Activated gamma-delta T cell (primary cell): ENCODE measurements at regions not wholly inside any gene's neighbourhood (a gene's known extent, or its start where the extent isn't known, plus 50 kb on each side); places are given as distances from the start of the nearest gene placed in this dataset.
"Not testable (repeated sequence)": the region's sequence is repeated elsewhere in the genome, so short reads cannot be mapped to it uniquely, and the experiment has no call there.

ENCODE experiments used
- DNase-seq: peaks from one replicate; lab custom pipeline; 2025; lab: John Stamatoyannopoulos, UW

DNA sequence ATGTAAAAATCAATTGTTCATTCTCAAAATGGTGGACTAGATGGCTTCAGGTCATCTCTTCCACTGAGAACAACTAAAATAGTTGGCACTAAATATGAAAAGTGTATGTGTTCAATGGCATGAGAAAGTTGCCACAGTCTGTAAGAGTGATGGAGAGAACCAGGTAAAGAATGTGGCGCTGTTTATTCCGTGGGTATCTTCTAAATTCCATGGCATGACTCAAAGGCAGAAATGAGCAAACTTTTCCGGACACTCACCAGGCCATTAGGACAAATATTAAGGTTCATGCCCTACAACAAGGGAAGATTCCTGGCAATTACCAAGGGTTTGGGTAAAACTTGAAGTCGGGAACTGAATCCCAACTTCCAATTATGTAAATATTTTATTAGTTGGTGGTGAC, 825.4 kb upstream of the CDH6 start:
- DNase-seq = no peak

DNA sequence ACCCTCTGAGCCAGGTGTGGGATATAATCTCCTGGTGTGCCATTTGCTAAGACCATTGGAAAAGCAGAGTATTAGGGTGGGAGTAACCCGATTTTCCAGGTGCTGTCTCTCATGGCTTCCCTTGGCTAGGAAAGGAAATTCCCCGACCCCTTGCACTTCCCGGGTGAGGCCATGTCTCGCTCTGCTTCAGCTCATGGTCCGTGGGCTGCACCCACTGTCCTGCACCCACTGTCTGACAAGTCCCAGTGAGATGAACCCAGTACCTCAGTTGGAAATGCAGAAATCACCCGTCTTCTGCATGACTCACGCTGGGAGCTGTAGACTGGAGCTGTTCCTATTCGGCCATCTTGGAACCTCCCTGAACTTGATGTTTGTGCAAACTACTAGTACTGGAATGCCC, 828.5 kb upstream of the CDH6 start:
- DNase-seq = not testable (repeated sequence)

DNA sequence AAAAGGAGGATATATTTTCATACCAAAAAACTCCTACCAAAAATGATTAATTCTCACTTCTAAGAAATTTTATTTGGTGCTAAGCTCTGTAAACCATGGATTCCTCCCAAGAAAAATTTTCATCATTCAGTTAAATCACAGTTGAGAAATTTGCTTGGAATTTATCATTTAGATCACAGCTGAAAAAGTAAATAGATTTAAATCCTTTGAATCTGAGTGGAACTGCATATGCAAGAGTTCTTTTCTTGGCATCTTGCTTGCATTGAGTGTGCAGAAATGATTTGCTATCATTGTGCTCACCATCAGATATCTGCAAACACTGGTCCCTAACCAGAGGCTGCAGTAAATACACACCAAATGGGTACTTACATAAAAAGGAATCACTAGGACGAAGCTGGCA, 836.1 kb upstream of the CDH6 start:
- no peak for DNase-seq

DNA sequence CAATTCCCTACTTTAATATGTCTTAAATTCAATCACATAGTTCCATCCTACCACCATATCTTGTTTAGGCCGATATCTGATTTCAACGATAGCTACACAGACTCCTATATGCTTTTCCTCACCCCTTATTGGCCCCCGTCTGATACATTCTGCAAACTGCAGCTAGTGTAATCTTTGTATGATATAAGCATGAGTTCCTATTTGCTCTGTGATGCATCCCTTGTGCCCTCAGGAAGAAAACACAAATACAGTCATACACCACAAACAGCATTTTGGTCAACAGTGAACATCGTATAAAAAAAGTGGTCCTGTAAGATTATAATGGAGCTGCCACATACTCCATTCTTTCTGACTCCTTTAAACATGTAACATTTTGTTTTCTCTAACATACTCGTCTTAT, 837.8 kb upstream of the CDH6 start:
- no peak for DNase-seq

DNA sequence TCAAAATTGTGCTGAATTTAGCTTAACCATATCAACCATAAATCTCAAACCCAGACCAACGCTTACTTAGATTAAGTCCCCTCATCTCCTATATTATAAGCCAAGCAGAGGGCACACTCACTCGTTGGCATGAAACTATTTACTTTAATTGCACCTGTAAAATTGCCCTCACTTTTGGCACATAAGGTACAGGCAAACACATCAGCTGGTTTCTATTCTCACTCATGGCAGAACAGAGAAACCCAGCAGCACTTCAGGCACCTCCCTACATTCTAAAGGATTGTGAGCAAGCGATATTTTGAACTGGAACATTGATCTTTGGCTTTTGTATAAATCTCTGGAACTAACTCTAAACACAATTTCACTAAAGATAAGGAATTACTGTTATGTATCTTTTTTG, 845.6 kb upstream of the CDH6 start:
- DNase-seq = no peak

DNA sequence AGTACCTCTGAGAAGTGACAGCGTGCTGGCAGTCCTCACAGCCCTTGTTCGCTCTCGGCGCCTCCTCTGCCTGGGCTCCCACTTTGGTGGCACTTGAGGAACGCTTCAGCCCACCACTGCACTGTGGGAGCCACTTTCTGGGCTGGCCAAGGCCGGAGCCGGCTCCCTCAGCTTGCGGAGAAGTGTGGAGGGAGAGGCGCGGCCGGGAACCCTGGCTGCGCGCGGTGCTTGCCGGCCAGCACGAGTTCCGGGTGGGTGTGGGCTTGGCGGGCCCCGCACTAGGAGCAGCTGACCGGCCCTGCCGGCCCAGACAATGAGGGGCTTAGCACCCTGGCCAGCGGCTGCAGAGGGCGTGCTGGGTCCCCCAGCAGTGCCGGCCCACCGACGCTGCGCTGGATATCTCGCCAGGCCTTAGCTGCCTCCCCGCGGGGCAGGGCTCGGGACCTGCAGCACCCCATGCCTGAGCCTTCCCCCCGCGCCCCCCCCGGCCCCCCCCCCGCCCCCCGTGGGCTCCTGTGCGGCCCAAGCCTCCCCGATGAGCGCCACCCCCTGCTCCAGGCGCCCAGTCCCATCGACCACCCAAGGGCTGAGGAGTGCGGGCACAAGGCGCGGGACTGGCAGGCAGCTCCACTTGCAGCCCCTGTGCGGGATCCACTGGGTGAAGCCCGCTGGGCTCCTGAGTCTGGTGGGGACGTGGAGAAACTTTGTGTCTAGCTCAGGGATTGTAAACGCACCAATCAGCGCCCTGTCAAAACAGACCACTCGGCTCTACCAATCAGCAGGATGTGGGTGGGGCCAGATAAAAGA, 847.7 kb upstream of the CDH6 start:
- DNase-seq = peak; percentile 7

DNA sequence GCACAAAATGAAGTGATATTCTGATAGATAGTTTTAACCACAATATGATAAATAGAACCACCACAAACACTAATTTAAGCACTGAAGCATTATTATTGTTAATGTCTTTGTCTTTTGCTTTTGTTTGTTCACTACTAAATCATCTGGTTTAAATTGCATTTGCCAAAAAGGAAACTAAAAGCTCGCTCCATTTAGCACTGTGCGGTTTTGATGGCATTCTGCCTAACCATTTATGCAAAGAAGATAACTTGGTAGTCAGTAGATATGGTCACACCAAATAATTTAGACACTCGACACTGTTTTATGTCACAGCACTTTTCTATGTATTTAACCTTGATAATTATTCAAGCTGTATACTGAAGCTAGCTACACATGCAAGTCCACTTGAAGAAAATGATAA, 849.8 kb upstream of the CDH6 start:
- no peak for DNase-seq

DNA sequence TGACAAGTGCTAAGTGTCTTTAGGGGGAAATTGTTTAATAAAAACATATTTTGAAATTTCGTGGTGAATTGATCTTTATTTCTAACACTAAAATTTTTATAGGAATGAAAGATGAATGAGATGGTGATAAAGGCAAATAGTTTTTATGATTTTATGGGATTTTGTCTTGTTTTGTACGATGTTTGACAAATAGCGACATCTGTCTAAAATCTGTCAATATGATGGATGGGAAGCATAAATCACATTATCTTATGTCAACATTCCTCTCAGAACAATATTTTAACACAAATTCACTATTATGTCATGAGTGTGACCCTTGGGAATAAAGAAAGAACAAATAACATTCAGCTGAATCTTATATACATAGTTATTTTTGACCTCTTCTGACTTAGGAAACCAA, 852.0 kb upstream of the CDH6 start:
- DNase-seq = no peak

DNA sequence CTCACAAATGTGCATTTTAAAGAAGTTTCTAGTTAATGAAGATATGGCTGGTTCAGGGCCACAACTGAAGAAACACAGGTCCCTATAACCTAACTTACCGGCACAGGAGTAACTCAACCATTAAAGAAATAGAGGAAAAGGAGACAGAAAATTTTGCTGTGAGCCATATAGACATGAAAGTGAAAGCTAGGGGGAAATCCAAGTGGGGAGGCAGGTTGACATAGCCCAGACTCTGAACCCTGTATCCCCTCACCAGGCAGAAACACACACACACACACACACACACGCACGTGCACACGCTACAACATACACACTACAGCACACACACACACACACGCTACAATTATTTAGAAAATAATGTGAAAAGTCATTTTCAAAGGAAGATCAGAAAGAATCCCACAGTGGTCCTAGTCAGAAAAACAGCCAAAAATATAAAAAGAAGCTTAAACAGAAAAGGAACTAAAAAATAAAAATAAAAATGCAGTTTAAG, 856.4 kb upstream of the CDH6 start:
- DNase-seq = no peak

DNA sequence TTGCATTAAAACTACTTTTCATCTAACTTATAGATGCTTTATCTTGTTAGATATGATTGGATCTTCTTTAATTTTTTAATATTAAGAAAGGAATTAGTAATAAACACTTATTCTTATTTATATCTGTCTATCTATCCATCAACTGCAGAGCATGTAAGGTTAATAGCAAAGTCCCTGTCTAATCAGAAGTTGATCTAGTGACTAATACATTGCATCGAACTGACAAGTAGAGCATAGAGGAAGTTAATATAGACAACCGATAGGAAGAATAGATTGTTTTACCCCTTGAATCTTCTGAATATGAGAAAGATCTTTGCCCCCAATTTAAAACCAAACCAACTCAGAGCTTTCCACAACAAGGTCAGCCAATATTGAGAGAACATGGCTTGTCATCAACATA, 862.0 kb upstream of the CDH6 start:
- no peak for DNase-seq

DNA sequence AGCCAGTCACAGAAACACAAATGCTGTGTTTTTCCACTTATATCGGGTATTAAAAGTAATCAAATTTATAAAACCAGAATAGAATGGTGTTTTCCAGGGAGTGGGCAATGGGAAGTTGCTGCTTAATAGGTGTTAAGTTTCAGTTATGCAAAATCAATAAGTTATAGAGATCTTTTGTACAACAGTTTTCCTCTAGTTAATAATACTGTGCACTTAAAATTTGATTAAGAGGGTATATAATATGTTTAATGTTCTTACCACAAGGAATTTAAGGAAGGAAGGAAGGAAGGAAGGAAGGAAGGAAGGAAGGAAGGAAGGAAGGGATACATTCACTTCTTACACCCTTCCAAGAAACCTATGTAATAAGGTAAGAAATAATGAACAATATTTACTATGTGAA, 867.7 kb upstream of the CDH6 start:
- DNase-seq = no peak

DNA sequence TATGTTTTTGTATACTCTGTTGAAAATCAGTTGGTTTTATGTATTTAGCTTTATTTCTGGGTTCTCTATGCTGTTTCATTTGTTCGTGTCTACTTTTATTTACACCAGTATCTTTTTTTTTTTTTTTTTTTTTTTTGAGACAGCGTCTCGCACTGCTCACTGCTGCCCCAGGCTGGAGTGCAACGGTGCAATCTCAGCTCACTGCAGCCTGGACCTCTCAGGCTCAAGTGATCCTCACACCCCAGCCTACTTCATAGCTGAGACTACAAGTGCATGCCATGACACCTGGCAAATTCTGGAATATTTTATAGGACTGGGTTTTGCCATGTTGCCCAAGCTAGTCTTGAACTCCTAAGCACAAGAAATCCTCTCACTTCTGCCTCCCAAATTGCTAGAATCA, 869.4 kb upstream of the CDH6 start:
- DNase-seq = no peak

DNA sequence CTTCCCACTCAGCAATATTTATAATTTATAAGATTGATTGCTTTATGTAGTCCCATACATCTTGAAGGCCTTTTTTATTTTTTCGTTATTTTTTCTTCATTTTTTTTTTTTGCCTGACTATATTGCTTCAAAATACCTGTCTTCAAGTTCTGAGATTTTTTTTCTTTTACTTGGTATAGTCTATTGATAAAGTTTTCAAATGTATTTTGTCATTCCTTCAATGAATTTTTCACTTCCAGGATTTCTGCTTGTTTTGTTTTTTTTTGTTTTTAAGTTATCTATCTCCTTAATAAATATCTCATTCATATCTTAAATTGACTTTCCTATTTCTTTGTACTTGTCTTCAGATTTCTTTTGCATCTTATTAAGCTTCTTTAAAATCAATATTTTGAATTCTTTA, 905.6 kb upstream of the CDH6 start:
- DNase-seq = no peak

DNA sequence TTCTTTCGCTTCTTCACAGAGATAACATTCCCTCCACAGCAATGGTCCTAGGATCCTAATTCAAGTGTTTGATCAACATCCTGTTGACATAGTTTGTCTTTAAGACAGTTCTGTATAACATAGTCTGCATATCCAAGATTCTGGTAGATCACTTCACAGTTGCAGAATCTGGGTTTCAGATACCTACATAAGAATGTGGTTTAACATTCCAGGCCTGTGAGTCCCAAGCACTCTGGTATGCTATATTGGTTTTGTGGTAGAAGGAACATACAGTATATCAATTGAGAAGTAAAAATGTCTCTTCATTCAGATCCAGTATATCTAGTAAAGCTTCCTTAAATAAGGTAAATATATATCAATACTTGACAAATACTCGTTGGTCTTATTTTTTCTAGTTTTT, 914.2 kb upstream of the CDH6 start:
- DNase-seq = no peak

DNA sequence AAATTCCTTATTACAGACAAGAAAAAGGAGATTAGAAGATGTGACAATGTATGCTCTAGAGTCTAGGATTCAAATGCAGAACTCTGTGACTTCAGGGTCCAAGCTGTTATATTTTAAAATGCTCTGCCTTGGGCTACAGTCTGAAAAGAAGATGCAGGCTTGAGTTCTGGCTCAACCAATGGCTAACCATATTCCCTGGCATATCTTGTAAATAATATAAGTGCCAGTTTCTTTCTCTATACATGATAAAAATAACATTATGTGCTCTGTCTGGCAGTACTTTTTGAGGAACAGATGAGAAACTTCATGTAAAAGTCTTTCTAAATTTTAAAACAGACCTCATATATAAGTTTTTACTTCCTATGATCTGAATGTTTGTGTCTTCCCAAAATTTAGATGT, 926.5 kb upstream of the CDH6 start:
- DNase-seq = no peak

DNA sequence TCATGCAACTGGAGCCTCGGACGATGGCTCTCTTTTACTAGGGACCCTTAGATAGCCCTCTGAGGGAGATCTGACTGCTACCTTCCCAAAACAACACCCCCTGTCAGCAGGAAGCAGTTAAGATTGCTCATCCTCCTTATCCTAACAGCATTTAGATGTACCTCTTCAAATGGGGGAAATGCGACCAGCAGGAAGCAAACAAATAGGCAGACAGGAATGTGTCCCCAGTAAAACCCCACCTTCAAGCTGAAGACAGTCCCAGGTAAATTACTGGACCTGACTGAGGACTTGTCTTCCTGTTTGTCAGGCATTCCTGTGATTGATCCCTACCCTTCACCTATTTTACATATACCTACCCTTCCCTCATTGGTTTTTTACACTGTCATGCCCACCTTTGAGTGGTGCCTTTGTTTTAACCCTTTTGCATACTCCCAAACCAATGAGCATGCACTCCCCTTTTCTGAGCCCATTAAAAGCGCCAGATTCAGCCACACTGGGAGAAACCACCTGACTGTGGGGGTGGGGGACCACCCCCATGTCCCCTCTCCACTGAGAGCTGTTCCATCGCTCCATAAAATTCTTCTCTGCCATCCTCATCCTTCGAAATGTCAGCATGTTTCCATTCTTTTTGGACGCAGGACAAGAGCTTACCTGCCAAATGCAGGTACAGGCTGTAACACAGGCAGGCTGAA, 954.0 kb upstream of the CDH6 start:
- no peak for DNase-seq

DNA sequence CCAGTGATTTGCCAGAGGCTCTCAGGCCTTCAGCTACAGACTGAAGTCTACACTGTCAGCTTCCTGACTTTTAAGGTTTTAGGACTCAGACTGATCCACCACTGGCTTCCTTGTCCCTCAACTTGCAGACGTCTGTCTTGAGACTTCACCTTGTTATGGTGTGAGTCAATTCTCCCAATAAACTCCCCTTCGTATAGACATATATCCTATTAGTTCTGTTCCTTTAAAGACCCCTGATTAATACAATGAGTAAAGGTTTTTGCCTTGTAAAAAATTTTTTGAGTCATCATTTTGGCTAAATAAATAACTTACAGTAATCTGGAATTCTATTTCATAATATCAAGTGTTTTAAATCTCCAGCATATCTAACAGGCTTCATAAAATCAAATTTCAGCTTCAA, 956.3 kb upstream of the CDH6 start:
- DNase-seq = no peak

DNA sequence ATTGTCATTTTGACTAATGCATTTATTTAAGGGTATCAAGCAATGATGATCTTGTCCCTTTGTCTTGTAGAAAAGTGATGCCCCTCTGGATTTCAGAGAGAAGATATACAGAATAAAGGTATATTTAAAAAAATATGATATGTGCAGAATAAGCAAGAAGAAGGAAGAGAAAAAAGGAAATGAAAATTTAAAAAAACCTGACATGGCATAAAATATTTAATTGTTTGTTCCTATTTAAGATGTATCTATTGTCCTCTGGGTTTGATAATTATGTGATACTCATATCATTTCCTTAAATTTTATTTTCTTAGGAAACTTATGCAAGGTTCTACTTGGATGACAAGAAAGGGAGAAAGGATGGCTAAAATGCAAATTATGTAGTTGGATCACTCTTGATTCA, 983.7 kb upstream of the CDH6 start:
- no peak for DNase-seq

DNA sequence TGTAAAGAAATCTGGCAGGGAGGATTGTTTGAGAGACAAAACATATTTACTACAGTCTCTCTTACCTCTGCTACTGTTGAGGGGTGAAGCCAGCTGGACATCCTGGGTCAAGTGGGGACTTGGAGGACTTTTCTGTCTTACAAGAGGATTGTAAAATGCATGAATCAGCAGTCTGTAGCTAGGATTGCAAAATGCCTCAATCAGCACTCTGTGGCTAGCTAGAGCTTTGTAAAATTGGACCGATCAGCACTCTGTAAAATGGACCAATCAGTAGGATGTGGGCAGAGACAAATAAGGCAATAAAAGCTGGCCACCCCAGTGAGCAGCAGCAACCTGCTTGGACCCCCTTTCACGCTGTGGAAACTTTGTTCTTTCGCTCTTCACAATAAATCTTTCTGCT, 995.8 kb upstream of the CDH6 start:
- DNase-seq = no peak

DNA sequence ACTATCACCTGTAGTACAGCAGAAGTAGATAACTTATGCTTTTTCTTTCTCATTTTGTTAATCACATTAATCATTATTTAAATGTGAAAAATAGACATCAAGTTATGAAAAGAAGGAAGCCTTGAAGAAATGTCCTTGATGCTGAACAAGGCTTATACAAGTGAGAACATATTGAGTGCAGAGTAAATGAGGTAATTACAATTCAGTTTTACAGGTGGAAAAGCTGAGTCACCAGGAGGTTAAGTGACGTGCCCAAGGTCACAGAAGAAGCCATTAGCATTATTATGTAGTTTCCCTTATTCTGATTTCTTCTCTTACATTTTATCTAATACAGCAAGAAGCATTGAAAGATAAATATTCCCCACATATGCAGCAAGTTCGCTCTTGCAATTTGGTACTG, 998.5 kb upstream of the CDH6 start:
- no peak for DNase-seq

DNA sequence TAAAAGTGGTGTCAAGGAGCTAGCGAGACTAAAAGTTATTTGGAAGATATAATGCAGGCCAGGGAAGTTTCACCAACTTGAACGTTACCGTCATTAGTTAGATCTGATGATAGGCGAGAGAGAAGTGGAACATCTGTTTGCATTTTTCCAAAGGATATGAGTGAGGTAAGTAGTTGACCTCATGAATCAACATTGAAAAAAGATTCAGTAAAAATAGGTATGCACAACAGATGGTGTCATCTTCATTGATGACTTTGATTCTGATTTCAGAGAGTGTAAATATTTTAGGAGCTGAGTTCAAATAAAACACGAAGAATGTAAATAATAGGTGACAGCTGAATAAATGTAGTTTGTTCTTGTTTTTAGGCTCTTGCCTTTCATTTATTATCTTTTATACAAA, 998.9 kb upstream of the CDH6 start:
- no peak for DNase-seq

DNA sequence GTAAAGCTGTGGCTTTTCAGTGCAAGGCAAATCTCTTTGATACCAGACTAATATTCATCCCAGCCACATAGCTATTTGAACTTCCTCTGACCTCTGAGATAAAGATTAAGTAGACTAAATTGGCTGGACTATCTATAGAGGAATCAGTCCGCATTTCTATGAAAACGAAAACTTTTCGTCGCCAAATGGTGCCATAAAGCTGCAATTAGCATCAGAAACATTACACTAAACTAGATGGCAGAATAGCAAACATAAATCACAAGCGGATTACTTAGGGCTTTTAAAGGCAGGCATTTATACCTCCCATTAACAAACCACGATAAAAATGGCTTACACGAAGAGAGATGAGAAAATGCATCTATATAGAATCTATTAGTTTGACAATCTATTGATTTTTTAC, 1009.7 kb upstream of the CDH6 start:
- no peak for DNase-seq

DNA sequence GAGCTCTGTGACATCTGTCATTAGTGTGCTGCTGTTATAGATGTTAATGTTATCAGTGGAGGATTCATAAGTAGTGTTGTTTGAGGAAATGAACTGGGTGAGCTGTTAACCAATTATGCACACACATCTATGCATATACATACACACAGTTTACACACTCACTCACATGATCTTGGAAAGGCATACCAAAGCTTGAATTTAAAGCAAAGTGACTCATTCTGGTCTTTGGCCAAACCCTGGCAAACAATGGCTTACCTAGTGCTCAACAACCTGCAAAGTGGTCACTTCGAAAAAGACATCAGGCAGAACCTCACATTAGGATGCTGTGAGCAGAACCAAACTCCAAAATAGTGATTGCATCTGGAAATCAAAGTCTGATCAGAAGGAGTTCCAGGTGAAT, 1037.3 kb upstream of the CDH6 start:
- no peak for DNase-seq

DNA sequence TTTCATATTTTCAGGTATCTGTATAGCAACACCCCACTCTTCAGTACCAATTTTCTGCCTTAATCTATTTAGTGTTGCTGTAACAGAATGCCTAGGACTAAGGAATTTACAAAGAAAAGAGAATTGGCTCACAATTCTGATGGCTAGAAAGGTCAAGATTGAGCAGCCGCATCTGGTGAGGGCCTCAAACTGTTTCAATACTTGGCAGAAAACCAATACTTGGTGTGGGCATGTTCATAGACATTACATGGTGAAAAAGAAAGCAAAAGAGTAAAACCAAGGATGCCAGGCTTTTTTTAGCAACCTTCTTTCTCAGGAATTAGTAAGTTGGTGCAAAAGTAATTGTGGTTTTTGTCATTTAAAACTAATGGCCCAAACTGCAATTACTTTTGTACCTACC, 1041.1 kb upstream of the CDH6 start:
- no peak for DNase-seq
